GM18873 (cell line): ENCODE measurements at regions not wholly inside any gene's neighbourhood (a gene's known extent, or its start where the extent isn't known, plus 50 kb on each side); places are given as distances from the start of the nearest gene placed in this dataset.
"Not testable (repeated sequence)": the region's sequence is repeated elsewhere in the genome, so short reads cannot be mapped to it uniquely, and the experiment has no call there.

Source experiments
- ATAC-seq: cut with Tn5 transposase; IDR thresholded peaks from one replicate; pipeline ENCODE4 v1.9.1; 2021; ENCODE audit warnings: mild to moderate bottlenecking, moderate library complexity, moderate number of reproducible peaks; ENCODE audit not compliant: unreplicated experiment, low FRiP score

DNA sequence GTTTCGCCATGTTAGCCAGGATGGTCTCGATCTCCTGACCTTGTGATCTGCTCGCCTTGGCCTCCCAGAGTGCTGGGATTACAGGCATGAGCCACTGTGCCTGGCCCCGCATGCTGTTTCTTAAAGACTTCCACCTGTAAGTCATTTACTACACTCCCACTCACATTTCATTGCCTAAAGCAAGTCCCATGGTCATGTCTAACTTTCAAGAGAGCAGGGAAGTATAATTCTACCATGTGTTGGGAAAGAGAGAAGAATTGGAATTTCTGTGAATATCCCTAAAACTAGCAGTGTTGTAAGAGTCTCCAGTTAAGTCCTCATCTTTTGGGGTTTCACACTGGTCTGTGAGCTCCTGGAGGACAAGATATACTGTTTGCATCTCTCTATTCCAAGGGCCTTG is 139.7 kb downstream of the EMP1 start:
- ATAC-seq = no peak

DNA sequence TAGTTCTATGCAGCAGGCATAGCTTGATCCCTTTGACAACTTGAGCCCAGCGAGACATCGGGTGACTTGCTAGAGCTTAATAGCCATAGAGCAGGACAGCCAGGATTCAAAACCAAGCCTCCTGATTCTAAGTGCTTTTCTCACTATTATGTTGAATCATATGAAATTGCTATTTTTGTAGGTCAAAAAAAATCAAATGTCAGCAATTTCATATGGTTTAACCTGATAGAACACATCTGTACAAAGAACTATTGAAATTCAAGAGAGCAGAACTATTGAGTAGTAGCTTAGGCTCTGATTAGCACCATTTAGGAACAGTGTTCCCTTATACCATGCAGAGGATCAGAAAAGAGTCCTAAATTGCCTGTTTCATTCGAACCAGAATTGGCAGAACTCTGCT is 132.0 kb downstream of the EMP1 start:
- no peak for ATAC-seq

DNA sequence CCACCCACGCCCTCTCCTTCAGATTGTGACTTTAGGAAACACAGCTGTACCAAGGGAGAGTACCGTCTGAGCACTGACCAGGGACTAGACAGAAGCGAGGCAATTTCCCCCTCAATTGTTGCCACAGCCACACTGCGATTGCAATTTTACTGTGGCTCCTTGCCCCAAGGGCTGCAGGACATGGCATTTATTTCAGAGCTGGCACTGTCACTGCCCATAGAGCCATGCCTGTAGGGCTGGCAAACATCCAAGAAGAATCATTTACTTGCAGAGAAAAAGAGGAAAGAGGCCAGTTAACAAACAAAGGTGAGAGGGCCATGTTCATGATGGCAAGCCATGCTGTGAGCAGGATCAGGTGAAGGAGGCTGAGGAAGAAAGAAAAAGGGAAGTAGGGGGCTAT is 129.6 kb downstream of the EMP1 start:
- no peak for ATAC-seq

DNA sequence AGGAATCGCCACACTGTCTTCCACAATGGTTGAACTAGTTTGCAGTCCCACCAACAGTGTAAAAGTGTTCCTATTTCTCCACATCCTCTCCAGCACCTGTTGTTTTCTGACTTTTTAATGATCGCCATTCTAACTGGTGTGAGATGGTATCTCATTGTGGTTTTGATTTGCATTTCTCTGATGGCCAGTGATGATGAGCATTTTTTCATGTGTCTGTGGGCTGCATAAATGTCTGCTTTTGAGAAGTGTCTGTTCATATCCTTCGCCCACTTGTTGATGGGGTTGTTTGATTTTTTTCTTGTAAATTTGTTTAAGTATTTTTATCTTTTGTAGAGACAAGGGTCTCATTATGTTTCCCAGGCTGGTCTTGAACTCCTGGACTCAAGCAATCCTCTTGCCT is 128.5 kb downstream of the EMP1 start:
- ATAC-seq = not testable (repeated sequence)

DNA sequence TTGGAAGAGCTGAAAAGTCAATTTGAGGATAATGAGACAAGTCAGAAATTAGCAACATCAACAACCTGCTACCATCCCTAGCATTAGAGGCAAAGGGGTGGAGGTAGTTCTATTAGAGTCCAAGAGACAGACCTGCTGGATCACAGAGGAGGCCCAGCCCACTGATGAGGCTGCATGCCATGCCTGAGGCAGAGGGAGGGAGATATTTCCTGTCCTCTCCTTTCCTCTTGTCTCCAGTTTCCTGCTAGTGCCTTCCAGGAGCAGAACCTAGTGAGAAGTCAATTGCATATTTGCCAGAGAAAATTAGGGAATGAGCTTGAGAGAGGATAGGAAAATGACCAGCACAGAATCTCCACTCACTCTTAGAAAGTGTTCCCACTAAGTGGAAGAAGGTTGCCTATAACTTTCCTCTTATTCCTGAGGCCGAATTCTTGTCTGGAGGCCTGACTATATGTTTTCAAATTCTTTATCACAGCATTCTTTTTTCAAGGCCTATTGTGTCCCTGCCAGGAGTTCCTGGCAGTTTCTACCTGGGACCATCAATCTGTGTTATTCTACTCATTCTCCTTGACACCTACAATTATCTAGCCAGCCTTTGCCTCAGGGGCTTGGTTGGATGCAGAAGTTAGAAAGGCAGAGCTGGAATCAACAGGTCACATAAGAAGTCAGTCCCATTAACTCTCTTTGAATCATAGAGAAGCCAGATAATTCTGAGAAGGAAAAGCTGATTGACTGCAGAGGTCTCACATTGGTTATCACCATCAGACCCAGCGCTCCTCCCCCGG is 121.9 kb downstream of the EMP1 start:
- no peak for ATAC-seq

DNA sequence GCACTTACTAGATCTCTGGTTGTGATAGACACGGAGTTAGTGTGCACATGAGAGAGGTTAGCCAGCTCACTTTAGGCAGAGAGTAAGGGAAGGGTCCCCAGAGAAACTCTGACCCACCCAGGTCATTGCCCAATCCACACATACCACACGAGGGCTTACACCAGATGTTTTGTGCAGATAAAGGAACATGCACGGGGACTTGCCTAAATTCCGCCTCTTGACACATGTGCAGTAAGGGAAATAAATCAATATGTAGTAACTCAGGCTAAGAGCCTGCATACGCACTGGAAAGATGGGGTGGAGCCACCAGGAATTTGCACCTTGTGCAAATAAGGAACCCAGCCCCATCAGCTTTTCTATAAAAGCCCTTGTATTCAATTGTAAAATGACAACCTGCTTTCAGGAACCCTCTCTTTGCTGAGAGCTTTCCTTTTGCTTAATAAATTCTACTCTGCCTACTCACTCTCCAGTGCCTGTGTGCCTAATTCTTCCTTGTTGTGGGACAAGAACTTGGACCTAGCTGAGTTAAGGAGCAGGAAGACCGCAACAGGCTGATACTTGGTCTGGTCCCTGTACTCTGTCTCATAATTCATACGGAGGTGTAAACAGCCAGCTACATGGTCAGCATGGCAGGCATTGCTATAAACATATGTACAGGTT is 120.2 kb downstream of the EMP1 start:
- ATAC-seq = no peak

DNA sequence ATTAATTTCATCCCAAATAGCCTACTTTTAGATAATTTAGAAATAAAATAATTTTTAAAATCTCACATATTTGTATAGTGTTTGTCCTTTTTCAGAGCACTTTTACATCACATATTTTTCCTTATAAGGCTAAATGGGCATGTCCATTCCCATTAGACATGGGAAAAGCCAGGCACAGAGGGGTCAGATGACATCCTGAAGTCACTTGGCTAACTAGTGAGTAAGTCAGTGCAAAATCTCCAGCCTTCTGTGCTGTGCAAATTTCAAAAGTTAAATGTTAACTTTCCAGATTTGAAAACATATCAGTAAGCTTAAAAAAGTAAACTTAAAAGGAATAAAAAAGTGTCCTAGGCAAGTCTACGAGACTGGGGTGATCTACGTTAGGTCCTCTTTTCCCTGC is 117.4 kb downstream of the EMP1 start:
- ATAC-seq = no peak

DNA sequence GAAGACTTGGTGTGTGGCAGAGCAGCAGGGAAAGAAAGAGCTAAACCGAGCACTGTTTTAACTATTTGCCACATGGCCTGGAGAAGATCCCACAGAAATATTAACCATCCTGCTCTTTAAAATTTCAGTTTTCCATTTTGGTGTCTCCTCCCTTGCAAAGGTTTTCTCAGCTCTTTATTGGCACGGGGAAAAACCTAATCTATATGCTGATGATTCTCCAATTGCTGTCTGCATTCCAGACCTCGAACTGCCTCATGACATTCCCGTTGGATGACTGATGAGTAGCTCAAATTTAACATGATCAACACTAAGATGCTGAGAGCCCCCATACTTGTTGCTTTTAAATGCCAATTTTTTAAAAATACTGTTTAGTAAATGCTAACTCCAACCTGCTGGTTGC is 115.0 kb downstream of the EMP1 start:
- ATAC-seq = no peak

DNA sequence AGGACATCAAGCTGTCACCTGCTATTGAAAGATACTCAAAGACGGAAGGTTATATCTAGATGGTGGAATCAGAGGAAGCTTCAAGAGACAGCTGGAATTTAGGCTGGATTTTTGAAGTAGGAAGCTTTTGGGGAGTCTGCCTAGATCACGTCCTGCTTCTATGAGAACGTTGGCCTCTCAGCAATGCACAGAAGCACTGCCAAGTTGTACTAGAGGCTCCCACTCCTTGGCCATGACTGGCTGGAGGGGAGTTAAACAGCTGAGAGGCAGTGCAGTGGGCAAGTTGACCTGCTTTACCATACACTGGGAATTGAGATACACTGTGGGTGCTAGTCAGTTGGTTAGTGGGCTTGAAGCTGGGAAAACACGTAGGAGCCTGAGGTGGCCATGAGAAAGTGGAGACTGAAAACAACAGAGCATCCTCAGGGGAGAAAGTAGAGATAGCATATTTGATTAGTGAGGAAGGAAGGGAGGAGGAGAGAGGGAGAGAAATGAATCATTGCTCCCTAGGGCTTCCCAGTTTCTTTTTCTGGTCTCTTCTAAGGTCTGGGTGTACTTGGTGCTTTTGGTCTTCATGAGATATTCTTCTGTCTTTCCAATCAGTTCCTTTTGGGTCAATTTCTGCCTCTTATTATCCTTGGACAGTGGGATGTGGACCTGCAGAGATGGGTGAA is 110.8 kb downstream of the EMP1 start:
- ATAC-seq = no peak

DNA sequence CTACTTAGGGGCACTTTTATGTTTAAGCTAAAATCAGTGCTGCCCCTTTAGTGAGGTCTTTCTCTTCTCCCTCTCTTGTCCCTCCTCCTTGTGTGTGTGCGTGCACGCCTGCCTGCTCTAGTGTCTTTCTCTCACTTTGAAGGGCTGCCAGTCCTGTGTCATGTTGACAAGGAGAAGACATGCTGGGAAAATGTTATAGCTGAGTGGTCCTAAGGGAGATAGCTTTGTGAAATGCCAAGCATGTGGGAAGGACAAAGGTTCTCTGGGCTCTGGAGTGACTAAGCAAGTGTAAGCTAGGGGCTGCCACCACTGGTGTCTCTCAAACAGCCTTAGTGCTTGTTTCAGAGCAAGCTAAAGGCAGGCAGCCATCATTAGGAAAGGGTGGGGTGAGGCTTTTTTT is 108.4 kb downstream of the EMP1 start:
- ATAC-seq = no peak

DNA sequence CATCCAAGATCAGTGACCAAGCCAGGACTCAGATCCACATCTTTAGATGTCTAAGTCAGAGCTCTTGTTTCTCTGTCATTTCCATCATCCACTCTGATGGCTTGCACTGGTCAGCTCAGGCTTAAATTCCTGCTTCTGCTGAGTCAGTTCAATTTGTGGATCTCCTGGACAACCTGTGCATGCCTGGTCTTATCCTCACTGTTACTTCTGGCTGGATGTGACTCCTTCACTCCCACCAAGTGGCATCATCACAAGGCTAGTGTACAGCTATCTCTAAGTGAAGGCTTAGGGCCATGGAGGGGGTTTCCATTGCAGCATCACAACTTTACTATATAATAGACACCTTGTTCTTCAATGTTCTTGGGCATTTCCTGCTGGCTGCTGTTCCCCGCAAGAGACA is 102.9 kb downstream of the EMP1 start:
- no peak for ATAC-seq

DNA sequence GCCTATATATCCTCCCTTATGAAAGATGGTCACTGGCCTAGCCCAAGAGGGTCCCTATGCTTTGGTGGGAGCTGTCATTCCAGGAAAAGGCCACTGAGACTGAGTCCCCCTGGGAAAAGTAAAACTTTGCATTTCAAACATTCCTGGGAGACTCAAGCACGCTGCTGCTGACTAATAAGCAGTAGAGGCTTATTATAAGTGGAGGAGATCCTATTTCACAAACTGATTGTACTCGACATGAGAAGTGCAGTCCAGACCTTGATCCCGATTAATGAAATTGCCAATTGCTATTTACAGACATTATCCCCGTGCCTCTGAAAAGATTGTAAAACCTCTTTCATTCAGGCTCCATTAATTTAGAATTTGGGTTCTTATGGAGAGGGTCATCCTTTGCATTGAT is 96.6 kb downstream of the EMP1 start:
- ATAC-seq = no peak

DNA sequence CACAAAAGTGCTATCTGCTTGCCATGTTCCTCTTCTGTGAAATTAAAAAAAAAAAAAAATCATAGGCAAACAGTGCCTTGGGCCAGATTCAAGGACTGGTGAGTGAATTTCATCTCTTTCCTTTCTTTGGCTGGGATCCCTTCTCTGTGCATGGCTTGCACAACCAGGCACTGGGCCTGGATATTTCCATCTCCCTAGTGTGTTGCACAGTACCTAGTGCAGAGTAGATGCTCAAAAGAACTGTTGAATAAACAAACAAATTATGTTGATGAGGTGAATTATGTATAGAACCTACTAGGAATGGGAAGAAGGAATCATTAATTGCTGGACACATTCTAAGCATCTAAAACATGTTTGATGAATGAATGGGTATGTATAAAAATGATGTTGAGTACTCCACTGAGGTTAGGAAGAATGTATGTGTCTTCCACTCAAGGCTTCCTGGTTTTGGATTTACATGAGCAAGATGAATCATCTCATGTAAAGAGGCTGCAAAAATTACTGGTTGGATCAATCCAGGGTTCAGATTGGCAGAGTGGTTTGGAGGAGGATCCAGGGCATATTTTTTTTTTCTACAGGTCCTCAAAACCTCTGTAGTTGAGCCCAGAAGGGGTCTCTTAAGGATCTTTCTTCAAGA is 93.2 kb downstream of the EMP1 start:
- no peak for ATAC-seq

DNA sequence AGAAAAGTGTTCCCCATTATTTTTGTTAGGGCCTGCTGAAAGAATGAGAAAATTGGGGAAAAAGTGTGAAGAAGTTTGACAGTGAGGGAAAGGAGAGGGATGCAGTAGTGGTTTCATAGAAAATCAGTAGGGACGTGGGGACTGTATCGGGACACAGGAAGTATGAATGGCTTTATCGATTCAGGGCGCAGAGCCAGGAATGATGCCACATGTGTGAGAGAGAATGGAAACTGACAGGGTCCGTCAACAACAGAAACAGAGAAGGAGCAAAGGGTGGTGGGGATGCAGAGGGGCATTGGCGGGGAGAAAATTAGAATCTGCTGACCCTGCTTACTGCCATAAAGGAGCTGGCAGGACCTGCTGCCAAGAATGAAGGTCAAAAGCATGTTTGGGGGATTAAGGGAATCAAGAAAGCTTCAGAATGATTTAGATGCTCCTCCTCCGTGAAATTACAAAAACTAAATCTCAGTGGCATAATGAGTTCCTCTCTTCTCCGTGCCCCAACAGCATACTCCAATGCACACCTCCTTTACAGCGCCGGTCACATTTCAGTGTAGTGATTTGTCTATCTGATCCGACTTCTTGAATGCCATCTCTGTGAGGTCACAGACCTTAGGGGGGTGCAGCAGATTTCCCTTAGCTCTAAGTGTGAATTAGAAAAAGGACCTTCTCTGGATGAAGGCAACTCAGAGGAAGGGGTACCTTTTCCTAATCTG is 92.6 kb downstream of the EMP1 start:
- no peak for ATAC-seq

DNA sequence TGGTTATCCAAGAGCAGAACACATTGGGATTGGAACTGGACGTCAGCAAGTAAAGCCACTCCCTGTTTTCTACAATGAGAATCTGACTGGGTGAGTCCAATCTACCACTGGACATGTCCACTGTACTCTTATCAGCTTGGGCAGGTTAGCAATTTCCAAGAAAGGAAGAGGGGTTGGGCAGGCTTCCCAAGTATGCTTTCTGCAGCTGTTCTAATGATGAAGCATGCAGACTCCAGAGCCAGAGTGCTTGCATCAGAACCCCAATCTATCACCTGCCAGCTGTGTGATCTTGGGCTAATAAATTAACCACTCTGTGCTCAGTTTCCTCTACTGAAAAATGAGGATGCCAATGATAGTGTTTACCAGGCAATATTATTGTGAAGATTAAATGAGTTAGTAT is 92.0 kb downstream of the EMP1 start:
- no peak for ATAC-seq

DNA sequence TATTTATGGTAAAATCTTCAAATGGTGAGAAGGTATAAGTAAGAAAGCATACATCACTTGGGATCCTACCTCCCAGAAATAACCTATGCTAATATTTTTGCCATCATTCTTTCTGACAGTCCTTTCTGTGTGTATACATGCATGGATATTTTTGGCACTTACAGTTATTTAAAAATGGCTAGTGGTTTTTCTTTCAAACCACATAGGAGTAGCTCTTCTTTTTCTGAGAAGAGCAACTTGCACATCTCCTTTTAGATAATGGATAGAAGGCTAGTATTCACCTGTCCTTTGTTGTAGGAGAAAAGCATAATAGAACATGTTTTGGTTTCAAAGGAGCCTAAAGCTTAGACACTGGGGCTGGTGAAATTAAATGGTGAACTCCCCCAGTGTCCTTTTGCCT is 87.3 kb downstream of the EMP1 start:
- ATAC-seq = no peak

DNA sequence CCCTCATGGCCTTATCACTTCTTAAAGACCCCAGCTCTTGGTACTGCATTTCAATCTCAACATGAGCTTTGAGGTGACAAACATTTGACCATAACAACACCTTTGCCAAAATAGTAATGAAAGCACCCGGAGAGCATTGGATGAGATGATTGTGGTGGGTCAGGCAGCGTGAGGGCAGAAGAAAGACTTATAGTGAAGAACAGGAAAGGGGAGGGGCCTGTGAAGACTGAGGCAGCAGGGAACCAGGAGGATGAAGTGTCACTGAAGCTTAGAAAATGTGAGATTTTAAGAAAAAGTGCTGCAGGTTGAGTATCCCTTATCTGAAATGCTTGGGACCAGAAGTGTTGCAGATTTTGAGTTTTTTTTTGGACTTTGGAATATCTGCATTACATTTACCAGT is 86.3 kb downstream of the EMP1 start:
- ATAC-seq = no peak

DNA sequence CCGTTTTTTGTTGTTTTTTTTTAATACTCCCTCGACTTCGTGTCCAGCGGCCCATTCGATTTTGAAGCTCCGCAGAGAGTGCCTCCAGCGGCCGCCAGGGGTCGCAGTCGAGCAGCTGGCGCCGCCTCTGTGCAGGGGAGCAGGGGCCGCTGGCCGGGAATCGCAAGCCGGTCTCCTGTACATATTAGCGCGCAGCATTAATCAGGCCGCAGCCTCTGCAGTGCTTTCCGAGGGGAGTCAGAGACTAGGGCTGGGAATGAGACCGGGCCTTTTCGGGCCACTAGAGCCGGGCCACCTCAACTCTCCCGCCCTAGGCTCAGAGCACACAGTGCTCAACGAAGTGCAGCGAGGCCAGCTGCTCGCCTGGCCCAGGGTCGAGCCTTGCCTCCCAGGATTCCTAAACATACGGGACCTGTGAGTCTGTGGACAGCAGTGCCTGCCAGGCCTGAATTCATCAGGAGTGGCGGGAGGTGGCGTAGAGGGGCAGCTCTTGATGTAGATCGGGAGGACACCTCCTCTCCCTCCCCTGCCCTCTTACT is 81.8 kb downstream of the EMP1 start:
- no peak for ATAC-seq

DNA sequence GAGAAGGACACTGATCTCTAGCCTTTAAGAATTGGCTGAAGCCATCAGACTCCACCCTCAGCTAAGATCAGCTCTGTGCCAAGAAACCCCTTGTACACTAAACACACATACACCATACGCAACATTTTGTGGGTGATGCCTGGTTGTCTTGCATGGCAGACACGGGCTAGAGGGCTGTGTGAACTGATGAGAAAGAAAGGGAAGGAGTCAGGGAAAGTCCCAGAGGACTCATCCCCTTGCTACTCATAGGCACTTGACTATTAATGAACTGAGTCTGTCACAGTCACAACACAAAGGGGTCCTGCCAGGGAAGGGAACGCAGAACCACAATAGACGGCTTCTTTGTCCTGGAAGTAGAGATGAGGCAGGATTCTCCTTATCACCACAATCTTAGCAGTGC is 80.8 kb downstream of the EMP1 start:
- no peak for ATAC-seq
